IMR-90 (cell line): ENCODE measurements at regions not wholly inside any gene's neighbourhood (a gene's known extent, or its start where the extent isn't known, plus 50 kb on each side); places are given as distances from the start of the nearest gene placed in this dataset.

ENCODE experiments used
- ATAC-seq: fragments of 200-7000 bp; cut with Tn5 transposase; 2 replicates; pipeline ENCODE4 v1.9.1; 2020; ENCODE audit warnings: low read depth, mild to moderate bottlenecking, moderate library complexity
- BruUV-seq: library from RNA; stranded (reverse); fragments of 400-500 nt; replicated peaks from 2 replicates; lab custom pipeline; 2021; lab: Mats Ljungman, UMichigan
- CTCF ChIA-PET: fragments of 300-600 bp; formaldehyde crosslinking; extraction: SDS; loops from one replicate; lab custom pipeline; 2021; ENCODE audit warnings: antibody characterized with exemption; lab: Yijun Ruan, JAX
- POLR2A ChIA-PET: fragments of 300-600 bp; sonication (Branson Sonifier 250); formaldehyde crosslinking; loops from one replicate; lab custom pipeline; 2022; ENCODE audit warnings: antibody characterized with exemption; ENCODE audit not compliant: unreplicated experiment; lab: Charles Lee
- DNase-seq: peaks from one replicate; pipeline ENCODE4 v3.0.0; 2013
- H2AFZ ChIP-seq: replicated peaks from 2 replicates; pipeline ENCODE3; 2013; ENCODE audit warnings: low read length, mild to moderate bottlenecking; ENCODE audit not compliant: poor library complexity
- H2AK5ac ChIP-seq: 2 replicates; pipeline ENCODE4 v1.6.1; 2013; ENCODE audit warnings: low read depth, low read length, inconsistent platforms
- H2AK9ac ChIP-seq: replicated peaks from 2 replicates; pipeline ENCODE3; 2013; ENCODE audit warnings: mild to moderate bottlenecking, low read depth, low read length, moderate library complexity; ENCODE audit not compliant: poor library complexity
- H2BK120ac ChIP-seq: 2 replicates; pipeline ENCODE4 v1.6.1; 2013; ENCODE audit warnings: low read depth, low read length, inconsistent platforms
- H2BK15ac ChIP-seq: 3 replicates; pipeline ENCODE4 v1.6.1; 2013; ENCODE audit warnings: low read depth, low read length, inconsistent platforms
- H2BK20ac ChIP-seq: 2 replicates; pipeline ENCODE4 v1.6.1; 2013; ENCODE audit warnings: low read depth, mild to moderate bottlenecking, inconsistent platforms, low read length, moderate library complexity
- H2BK5ac ChIP-seq: 2 replicates; pipeline ENCODE4 v1.6.1; 2013; ENCODE audit warnings: mild to moderate bottlenecking, low read depth, low read length, inconsistent platforms; ENCODE audit not compliant: poor library complexity, severe bottlenecking
- H3K14ac ChIP-seq: replicated peaks from 2 replicates; pipeline ENCODE4 v1.6.1; 2013; ENCODE audit warnings: low read depth, low read length, inconsistent platforms
- H3K18ac ChIP-seq: 2 replicates; pipeline ENCODE4 v1.6.1; 2013; ENCODE audit warnings: low read depth, low read length, control low read depth
- H3K23ac ChIP-seq: 2 replicates; pipeline ENCODE4 v1.6.1; 2013; ENCODE audit warnings: low read depth, low read length, inconsistent platforms
- H3K27ac ChIP-seq: 2 replicates; pipeline ENCODE4 v1.5.1; 2013; ENCODE audit warnings: mild to moderate bottlenecking, control low read depth, low read length; ENCODE audit not compliant: insufficient read depth
- H3K27me3 ChIP-seq: 2 replicates; pipeline ENCODE4 v1.6.1; 2013; ENCODE audit warnings: low read length; ENCODE audit not compliant: control insufficient read depth, insufficient read depth
- H3K36me3 ChIP-seq: 2 replicates; pipeline ENCODE4 v1.6.1; 2013; ENCODE audit warnings: low read length, mixed read lengths; ENCODE audit not compliant: control insufficient read depth, insufficient read depth
- H3K4ac ChIP-seq: 2 replicates; pipeline ENCODE4 v1.6.1; 2013; ENCODE audit warnings: low read depth, low read length, inconsistent platforms
- H3K4me1 ChIP-seq: 2 replicates; pipeline ENCODE4 v1.6.1; 2013; ENCODE audit warnings: low read length, mixed read lengths; ENCODE audit not compliant: control insufficient read depth, insufficient read depth
- H3K4me2 ChIP-seq: 2 replicates; pipeline ENCODE4 v1.6.1; 2013; ENCODE audit warnings: low read depth, mild to moderate bottlenecking, control low read depth, low read length, moderate library complexity
- H3K4me3 ChIP-seq: 2 replicates; pipeline ENCODE4 v1.5.1; 2013; ENCODE audit warnings: low read depth, mild to moderate bottlenecking, control low read depth, low read length, moderate library complexity; ENCODE audit not compliant: insufficient read depth
- H3K56ac ChIP-seq: 2 replicates; pipeline ENCODE4 v1.6.1; 2013; ENCODE audit warnings: low read length, inconsistent platforms; ENCODE audit not compliant: insufficient read depth; ENCODE audit errors: extremely low read depth
- H3K79me1 ChIP-seq, 2 experiments: 2 replicates each; pipeline ENCODE4 v1.6.1; 2013; ENCODE audit warnings: low read length in 2 of 2, inconsistent platforms in 1 of 2, low read depth in 1 of 2
- H3K9ac ChIP-seq: 2 replicates; pipeline ENCODE4 v1.6.1; 2013; ENCODE audit warnings: low read depth, low read length, control low read depth
- H3K9me1 ChIP-seq: 2 replicates; pipeline ENCODE4 v1.6.1; 2013; ENCODE audit warnings: low read length, inconsistent platforms; ENCODE audit not compliant: insufficient read depth
- H3K9me3 ChIP-seq: 2 replicates; pipeline ENCODE4 v1.6.1; 2013; ENCODE audit warnings: low read length; ENCODE audit not compliant: control insufficient read depth, insufficient read depth
- H4K20me1 ChIP-seq: 2 replicates; pipeline ENCODE4 v1.6.1; 2013; ENCODE audit warnings: low read length, inconsistent platforms; ENCODE audit not compliant: insufficient read depth
- H4K5ac ChIP-seq: 2 replicates; pipeline ENCODE4 v1.6.1; 2013; ENCODE audit warnings: mild to moderate bottlenecking, low read depth, low read length, control low read depth
- H4K8ac ChIP-seq, 2 experiments: 2 replicates each; pipeline ENCODE4 v1.6.1; 2013; ENCODE audit warnings: low read depth in 2 of 2, low read length in 2 of 2, control low read depth in 1 of 2, inconsistent platforms in 1 of 2
- H4K91ac ChIP-seq: 2 replicates; pipeline ENCODE4 v1.6.1; 2013; ENCODE audit warnings: low read depth, low read length, inconsistent platforms; ENCODE audit not compliant: insufficient read depth
- ELK1 ChIP-seq: fragments of 150-350 bp; IDR thresholded peaks from 2 replicates; pipeline ENCODE4 v1.6.1; 2016; ENCODE audit warnings: low read depth, mild to moderate bottlenecking, low read length, moderate library complexity, borderline replicate concordance
- WGBS, 2 experiments: methylation state at CpG; one replicate each; pipeline versions ENCODE4 v1.1.5 to v1.1.7; 2013; ENCODE audit warnings: missing lambda C conversion rate in 2 of 2; ENCODE audit not compliant: insufficient read length in 1 of 2; ENCODE audit errors: extremely low coverage in 2 of 2; 5-methylcytosine and 5-hydroxymethylcytosine counted together
- dilution Hi-C: fragments of 300-500 bp; cut with HindIII; formaldehyde crosslinking; loops from one replicate; pipeline ENCODE4 v1.14.3; 2018; ENCODE audit warnings: low sequenced_read_pairs; ENCODE audit not compliant: unreplicated experiment
- in situ Hi-C: fragments of 300-500 bp; cut with MboI; formaldehyde crosslinking; loops from 3 replicates; pipeline ENCODE4 v1.14.3; 2019; ENCODE audit warnings: low sequenced_read_pairs, inconsistent platforms, mixed read lengths
- intact Hi-C: fragments of 100-400 bp; cut with micrococcal nuclease; formaldehyde crosslinking; loops from 2 replicates; pipeline ENCODE4 v1.10.0; 2022

GRCh38 chr12:92340003-92340402 is 194.4 kb upstream of the BTG1 start:
- CTCF ChIA-PET = no interaction called here
- Histone ChIP-seq H2BK20ac (no peak overlapping the region), H2BK5ac (no peak overlapping the region), H3K4ac (no peak overlapping the region), H2BK120ac (no peak overlapping the region), H3K9me1 (no peaks in the 10 kb centered on the region), H2BK15ac (no peak overlapping the region), H4K91ac (no peak overlapping the region), H3K23ac (no peak overlapping the region), H3K4me2 (no peak overlapping the region), H3K9ac (no peak overlapping the region), H3K36me3 (no peaks in the 10 kb centered on the region), H3K4me3 (no peak overlapping the region), H3K4me1 (no peaks in the 10 kb centered on the region), H4K5ac (no peak overlapping the region), H3K14ac (no peak overlapping the region), H4K20me1 (no peaks in the 10 kb centered on the region), H3K18ac (no peak overlapping the region), H3K27me3 (no peaks in the 10 kb centered on the region; the same call in 1 of the 2 replicates), H3K9me3 (no peaks in the 10 kb centered on the region), H3K79me1 (no peaks in the 10 kb centered on the region), H2AK5ac (no peak overlapping the region), H2AFZ (no peak overlapping the region), H2AK9ac (no peak overlapping the region), H3K27ac (no peak overlapping the region), H4K8ac (no peak overlapping the region), H3K56ac (no peak overlapping the region)
- POLR2A ChIA-PET = no interaction called here
- DNase-seq (no peak), ATAC-seq (no peak)
- in situ Hi-C loops = no loop called here
- no CpG with 5 or more reads among the region's 1 CpG for WGBS, 2 experiments
- intact Hi-C loops = no loop called here
- no TSS peak for BruUV-seq
- dilution Hi-C loops = no loop called here
- no peak for TF ChIP-seq ELK1
